GM13977 (cell line): ENCODE measurements at regions not wholly inside any gene's neighbourhood (a gene's known extent, or its start where the extent isn't known, plus 50 kb on each side); places are given as distances from the start of the nearest gene placed in this dataset.
"Not testable (repeated sequence)": the region's sequence is repeated elsewhere in the genome, so short reads cannot be mapped to it uniquely, and the experiment has no call there.

Experiments used
- DNase-seq: peaks from one replicate; pipeline ENCODE4 v3.0.0; 2012; ENCODE audit warnings: low spot score
- in situ Hi-C: fragments of 300-500 bp; cut with MboI; formaldehyde crosslinking; loops from one replicate; pipeline ENCODE4 v1.12.0; 2022; ENCODE audit warnings: low sequenced_read_pairs, low pct_unique_long_range_greater_than_20kb, mixed read lengths, inconsistent platforms; ENCODE audit not compliant: unreplicated experiment
- TF ChIP-seq, protein P1 (sequence below): IDR thresholded peaks from 2 replicates; pipeline ENCODE4 v1.5.1; 2012; ENCODE audit warnings: mild to moderate bottlenecking, control low read depth; ENCODE audit not compliant: insufficient read depth; ENCODE audit errors: extremely low read depth, missing control alignments

DNA sequence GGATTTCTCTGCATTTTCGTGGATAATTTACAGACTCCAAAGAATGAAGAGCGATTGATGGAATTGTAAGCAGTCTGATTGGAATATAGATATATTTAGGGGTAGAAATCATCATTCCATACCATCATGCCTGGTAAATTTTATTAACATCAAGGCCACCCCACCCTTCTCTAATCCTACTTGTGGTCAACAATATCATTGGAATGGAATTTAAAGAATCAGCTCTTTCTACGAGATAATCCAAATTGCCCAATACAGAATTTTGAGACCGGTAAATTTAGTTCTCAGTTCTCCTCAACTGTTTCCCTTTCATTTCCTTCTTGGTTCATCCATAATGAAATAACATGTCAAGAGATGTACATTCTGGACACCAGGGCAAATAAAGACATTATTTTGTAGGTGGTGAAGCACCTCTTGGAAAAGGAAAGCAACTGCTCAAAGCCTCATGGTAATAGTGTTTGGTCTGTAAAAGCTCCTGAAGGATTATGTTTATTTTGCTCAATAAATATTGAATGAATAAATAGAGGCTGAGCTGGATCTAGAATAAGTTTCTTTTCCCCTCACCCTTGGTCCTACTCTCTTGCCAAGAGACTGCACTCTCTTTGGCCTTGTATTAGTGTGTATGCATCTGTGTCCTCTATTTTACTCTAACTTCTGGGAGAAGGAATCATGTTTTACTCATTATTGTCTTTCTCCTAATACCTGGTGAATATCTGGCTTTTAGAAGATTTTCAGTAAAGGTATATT, 133.7 kb upstream of the BCL6 start:
- TF ChIP-seq, protein P1, sequence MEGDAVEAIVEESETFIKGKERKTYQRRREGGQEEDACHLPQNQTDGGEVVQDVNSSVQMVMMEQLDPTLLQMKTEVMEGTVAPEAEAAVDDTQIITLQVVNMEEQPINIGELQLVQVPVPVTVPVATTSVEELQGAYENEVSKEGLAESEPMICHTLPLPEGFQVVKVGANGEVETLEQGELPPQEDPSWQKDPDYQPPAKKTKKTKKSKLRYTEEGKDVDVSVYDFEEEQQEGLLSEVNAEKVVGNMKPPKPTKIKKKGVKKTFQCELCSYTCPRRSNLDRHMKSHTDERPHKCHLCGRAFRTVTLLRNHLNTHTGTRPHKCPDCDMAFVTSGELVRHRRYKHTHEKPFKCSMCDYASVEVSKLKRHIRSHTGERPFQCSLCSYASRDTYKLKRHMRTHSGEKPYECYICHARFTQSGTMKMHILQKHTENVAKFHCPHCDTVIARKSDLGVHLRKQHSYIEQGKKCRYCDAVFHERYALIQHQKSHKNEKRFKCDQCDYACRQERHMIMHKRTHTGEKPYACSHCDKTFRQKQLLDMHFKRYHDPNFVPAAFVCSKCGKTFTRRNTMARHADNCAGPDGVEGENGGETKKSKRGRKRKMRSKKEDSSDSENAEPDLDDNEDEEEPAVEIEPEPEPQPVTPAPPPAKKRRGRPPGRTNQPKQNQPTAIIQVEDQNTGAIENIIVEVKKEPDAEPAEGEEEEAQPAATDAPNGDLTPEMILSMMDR = no peak
- DNase-seq = no peak
- in situ Hi-C loops = no loop called here

DNA sequence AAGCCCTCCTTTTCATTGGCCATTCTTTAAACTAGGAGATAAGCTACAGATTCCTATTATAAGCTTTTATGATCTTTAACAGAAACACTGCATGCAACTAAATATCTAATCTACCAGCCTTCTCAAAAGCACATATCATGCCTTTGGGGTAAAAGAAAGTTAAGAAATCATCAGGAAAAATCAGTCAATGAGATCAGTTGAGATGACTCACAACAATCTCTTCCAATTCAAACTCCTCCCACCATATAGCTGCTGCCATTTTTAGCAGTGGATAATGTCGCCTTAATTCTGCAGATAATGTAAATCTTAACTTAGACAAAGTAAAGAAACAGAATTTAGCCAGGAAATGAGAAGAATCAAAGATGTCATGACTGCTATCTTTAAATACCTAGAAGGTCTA, 135.2 kb upstream of the BCL6 start:
- TF ChIP-seq, protein P1 = no peak
- in situ Hi-C loops = no loop called here
- no peak for DNase-seq

- DNase-seq = no peak
- in situ Hi-C loops = no loop called here
- TF ChIP-seq, protein P1 = no peak
These were observed 135.6 kb upstream of the BCL6 start for GRCh38 chr3:187880851-187881250.

DNA sequence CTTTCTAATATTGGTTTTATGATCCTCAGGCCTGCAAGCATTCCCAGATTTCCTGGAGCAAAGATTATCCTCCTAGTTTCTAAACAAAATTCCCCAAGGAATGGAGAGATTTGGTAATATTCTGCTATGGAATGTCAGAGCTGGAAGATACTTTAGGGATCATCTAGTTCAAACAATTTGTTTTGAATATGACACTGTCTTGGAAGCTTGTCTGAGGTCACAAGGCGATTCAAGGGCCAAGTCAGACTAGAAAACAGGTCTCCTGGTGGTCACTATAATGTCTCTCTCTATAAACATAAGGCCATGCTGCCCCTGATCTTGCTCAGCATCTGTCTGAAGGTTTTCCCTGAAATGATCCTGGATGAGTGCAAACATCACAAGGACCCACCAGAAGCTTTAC, 143.4 kb upstream of the BCL6 start:
- TF ChIP-seq, protein P1 = no peak
- in situ Hi-C loops = no loop called here
- DNase-seq = no peak

GRCh38 chr3:187889106-187889505, 143.8 kb upstream of the BCL6 start:
- in situ Hi-C loops = no loop called here
- no peak for DNase-seq
- TF ChIP-seq, protein P1 = no peak

DNA sequence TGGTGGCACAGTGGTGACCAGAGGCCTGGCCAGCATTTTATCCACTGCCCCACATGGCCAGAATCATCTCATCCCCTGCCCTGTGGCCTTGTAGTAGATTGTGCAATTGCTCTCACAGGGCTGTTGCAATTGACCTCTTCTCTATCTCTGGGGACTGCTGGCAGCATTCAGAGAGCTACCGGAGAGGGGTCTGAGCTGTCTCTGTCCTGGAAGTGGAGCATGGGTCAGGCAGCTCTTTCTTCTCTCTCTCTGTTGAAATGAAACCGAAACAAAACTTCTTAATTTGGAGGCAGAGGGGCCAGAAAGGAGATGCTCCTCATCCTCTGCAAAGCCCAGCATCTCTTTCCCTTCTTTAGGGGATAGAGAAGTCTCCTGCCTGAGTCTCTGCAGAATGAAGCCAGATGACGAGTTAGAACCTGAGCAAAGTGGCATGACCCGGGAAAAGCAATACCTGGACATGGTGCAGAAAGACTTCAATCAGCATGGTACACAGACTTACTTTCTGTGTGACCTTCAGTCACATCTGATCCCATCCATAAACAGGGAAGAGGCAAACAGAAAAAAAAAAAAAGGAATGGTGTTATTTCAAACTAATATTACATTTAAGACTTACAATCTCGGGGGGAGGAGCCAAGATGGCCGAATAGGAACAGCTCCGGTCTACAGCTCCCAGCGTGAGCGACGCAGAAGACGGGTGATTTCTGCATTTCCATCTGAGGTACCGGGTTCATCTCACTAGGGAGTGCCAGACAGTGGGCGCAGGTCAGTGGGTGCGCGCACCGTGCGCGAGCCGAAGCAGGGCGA, 144.5 kb upstream of the BCL6 start:
- peak; percentile 22 for DNase-seq
- in situ Hi-C loops = no loop called here
- TF ChIP-seq, protein P1 = no peak

DNA sequence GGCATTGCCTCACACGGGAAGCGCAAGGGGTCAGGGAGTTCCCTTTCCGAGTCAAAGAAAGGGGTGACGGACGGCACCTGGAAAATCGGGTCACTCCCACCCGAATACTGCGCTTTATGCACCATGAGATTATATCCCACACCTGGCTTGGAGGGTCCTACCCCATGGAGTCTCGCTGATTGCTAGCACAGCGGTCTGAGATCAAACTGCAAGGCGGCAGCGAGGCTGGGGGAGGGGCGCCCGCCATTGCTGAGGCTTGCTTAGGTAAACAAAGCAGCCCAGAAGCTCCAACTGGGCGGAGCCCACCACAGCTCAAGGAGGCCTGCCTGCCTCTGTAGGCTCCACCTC, 145.1 kb upstream of the BCL6 start:
- in situ Hi-C loops, DNase-seq: not testable (repeated sequence)
